ENCODE measurements at regions not wholly inside any gene's neighbourhood (a gene's known extent, or its start where the extent isn't known, plus 50 kb on each side); places are given as distances from the start of the nearest gene placed in this dataset.

GRCh38 chr10:3684891-3685290, 100.1 kb downstream of the KLF6 start:
- no peaks in the 10 kb centered on the region for H3K9me2 ChIP-seq (replicated peaks; ENCODE audit: control insufficient read depth, low read length)
- H3K4me2 ChIP-seq (ENCODE audit: low read length) = no peak overlapping the region
- H3K4me3 ChIP-seq (ENCODE audit: low read length) = no peak overlapping the region
- no peaks in the 10 kb centered on the region for H3K4me1 ChIP-seq (ENCODE audit: control insufficient read depth, low read length)
- no peaks in the 10 kb centered on the region for H3K36me3 ChIP-seq (ENCODE audit: control insufficient read depth, low read length)
- H4K20me1 ChIP-seq (ENCODE audit: control insufficient read depth, insufficient read depth, low read depth, low read length) = no peaks in the 10 kb centered on the region
- no peaks in the 10 kb centered on the region for H3K9me3 ChIP-seq (ENCODE audit: control insufficient read depth, insufficient read depth, low read length)
- TF ChIP-seq EZH2phosphoT487 (IDR thresholded peaks at IDR 0.05; ENCODE audit: borderline replicate concordance, low read length) = no peak
- TF ChIP-seq CTCF (IDR thresholded peaks at IDR 0.05; ENCODE audit: low read depth, low read length, poor library complexity, severe bottlenecking) = no peak
- no peaks in the 10 kb centered on the region for H3K79me2 ChIP-seq (ENCODE audit: control insufficient read depth, low read length)
- no peaks in the 10 kb centered on the region for H3F3A ChIP-seq (ENCODE audit: control insufficient read depth, insufficient read depth)
- H3K27me3 ChIP-seq (ENCODE audit: control insufficient read depth, low read length) = no peaks in the 10 kb centered on the region
- H3K27ac ChIP-seq (ENCODE audit: low read depth, low read length) = no peak overlapping the region

DNA sequence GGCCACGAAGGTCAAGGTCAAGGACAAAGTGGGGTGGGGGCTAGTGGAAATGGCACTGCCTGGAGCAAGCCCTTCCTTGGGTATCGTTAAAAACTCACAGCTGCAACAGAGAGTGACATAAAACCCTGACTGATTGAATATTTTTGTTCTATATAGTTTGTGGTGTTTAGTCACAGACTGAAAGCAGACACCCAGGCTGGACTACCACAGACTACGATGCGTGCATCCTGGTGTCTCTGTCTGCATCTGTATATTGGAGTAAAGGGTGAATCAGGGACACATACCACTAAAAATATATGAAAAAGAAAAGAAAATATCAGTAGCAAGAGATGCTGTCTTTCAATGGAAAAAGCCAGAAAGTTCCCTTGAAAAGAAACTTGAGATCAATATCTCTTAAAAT, 101.4 kb downstream of the KLF6 start:
- Histone ChIP-seq H3K4me3 (ENCODE audit: low read length) (no peak overlapping the region), H3K9me3 (ENCODE audit: control insufficient read depth, insufficient read depth, low read length) (no peaks in the 10 kb centered on the region), H3K27ac (ENCODE audit: low read depth, low read length) (no peak overlapping the region), H3F3A (ENCODE audit: control insufficient read depth, insufficient read depth) (no peaks in the 10 kb centered on the region), H3K36me3 (ENCODE audit: control insufficient read depth, low read length) (no peaks in the 10 kb centered on the region), H3K27me3 (ENCODE audit: control insufficient read depth, low read length) (no peaks in the 10 kb centered on the region), H3K4me2 (ENCODE audit: low read length) (no peak overlapping the region), H3K79me2 (ENCODE audit: control insufficient read depth, low read length) (no peaks in the 10 kb centered on the region), H4K20me1 (ENCODE audit: control insufficient read depth, insufficient read depth, low read depth, low read length) (no peaks in the 10 kb centered on the region), H3K9me2 (replicated peaks; ENCODE audit: control insufficient read depth, low read length) (no peaks in the 10 kb centered on the region), H3K4me1 (ENCODE audit: control insufficient read depth, low read length) (no peaks in the 10 kb centered on the region)
- no peak for TF ChIP-seq EZH2phosphoT487 (IDR thresholded peaks at IDR 0.05; ENCODE audit: borderline replicate concordance, low read length)
- no peak for TF ChIP-seq CTCF (IDR thresholded peaks at IDR 0.05; ENCODE audit: low read depth, low read length, poor library complexity, severe bottlenecking)

DNA sequence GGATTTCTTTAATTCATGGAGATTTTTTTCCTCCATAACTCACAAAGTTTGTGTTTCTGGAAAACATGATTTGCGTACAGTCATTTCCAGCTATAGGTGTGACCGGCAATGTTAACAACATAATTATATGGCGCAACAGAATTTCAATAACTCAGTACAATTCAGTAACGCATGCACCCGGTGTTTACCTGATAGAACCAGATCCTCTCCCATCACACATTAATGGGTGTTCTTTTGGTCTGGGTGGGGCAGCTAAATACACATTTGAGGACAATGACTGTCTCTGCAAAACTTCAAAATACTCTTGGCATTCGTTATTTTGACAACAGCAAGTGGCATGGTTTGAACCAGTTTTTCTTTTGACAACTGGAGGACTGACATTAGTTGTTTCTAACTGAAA, 102.3 kb downstream of the KLF6 start:
- H3K79me2 ChIP-seq (ENCODE audit: control insufficient read depth, low read length) = no peaks in the 10 kb centered on the region
- no peak overlapping the region for H3K4me2 ChIP-seq (ENCODE audit: low read length)

More for the DNA sequence above, 102.3 kb downstream of the KLF6 start:
- Histone ChIP-seq H4K20me1 (ENCODE audit: control insufficient read depth, insufficient read depth, low read depth, low read length) (no peaks in the 10 kb centered on the region), H3K36me3 (ENCODE audit: control insufficient read depth, low read length) (no peaks in the 10 kb centered on the region), H3F3A (ENCODE audit: control insufficient read depth, insufficient read depth) (no peaks in the 10 kb centered on the region), H3K27ac (ENCODE audit: low read depth, low read length) (no peak overlapping the region), H3K27me3 (ENCODE audit: control insufficient read depth, low read length) (no peaks in the 10 kb centered on the region), H3K4me1 (ENCODE audit: control insufficient read depth, low read length) (no peaks in the 10 kb centered on the region), H3K4me3 (ENCODE audit: low read length) (no peak overlapping the region), H3K9me3 (ENCODE audit: control insufficient read depth, insufficient read depth, low read length) (no peaks in the 10 kb centered on the region), H3K9me2 (replicated peaks; ENCODE audit: control insufficient read depth, low read length) (no peaks in the 10 kb centered on the region)
- TF ChIP-seq CTCF (IDR thresholded peaks at IDR 0.05; ENCODE audit: low read depth, low read length, poor library complexity, severe bottlenecking) = no peak
- no peak for TF ChIP-seq EZH2phosphoT487 (IDR thresholded peaks at IDR 0.05; ENCODE audit: borderline replicate concordance, low read length)
